ENCODE measurements at regions not wholly inside any gene's neighbourhood (a gene's known extent, or its start where the extent isn't known, plus 50 kb on each side); places are given as distances from the start of the nearest gene placed in this dataset.

- in situ Hi-C loops (cut with HindIII; ENCODE audit: low sequenced_read_pairs) = no loop called here
Measured at GRCh38 chr11:128407962-128408361, 179.4 kb downstream of the ETS1 start.

GRCh38 chr11:128405714-128406662 is 181.4 kb downstream of the ETS1 start:
- in situ Hi-C loops (cut with HindIII; ENCODE audit: low sequenced_read_pairs) = no loop called here

GRCh38 chr11:128405112-128405511 is 182.2 kb downstream of the ETS1 start:
- in situ Hi-C loops (cut with HindIII; ENCODE audit: low sequenced_read_pairs) = no loop called here

GRCh38 chr11:128404437-128404836 is 182.9 kb downstream of the ETS1 start:
- in situ Hi-C loops (cut with HindIII; ENCODE audit: low sequenced_read_pairs) = no loop called here

- in situ Hi-C loops (cut with HindIII; ENCODE audit: low sequenced_read_pairs) = no loop called here
Measured at GRCh38 chr11:128400382-128401203, 186.8 kb downstream of the ETS1 start.

- in situ Hi-C loops (cut with HindIII; ENCODE audit: low sequenced_read_pairs) = no loop called here
Measured at GRCh38 chr11:128399251-128400121, 187.9 kb downstream of the ETS1 start.

GRCh38 chr11:128398517-128399250 is 188.7 kb downstream of the ETS1 start:
- in situ Hi-C loops (cut with HindIII; ENCODE audit: low sequenced_read_pairs) = no loop called here

- in situ Hi-C loops (cut with HindIII; ENCODE audit: low sequenced_read_pairs) = no loop called here
Measured at GRCh38 chr11:128397362-128397761, 190.0 kb downstream of the ETS1 start.

- in situ Hi-C loops (cut with HindIII; ENCODE audit: low sequenced_read_pairs) = no loop called here
Measured at GRCh38 chr11:128394431-128395089, 192.8 kb downstream of the ETS1 start.

GRCh38 chr11:128392259-128392658 is 195.1 kb downstream of the ETS1 start:
- in situ Hi-C loops (cut with HindIII; ENCODE audit: low sequenced_read_pairs) = no loop called here

- in situ Hi-C loops (cut with HindIII; ENCODE audit: low sequenced_read_pairs) = no loop called here
Measured at GRCh38 chr11:128391811-128392210, 195.5 kb downstream of the ETS1 start.

GRCh38 chr11:128390246-128390645 is 197.1 kb downstream of the ETS1 start:
- in situ Hi-C loops (cut with HindIII; ENCODE audit: low sequenced_read_pairs) = no loop called here

- in situ Hi-C loops (cut with HindIII; ENCODE audit: low sequenced_read_pairs) = no loop called here
Measured at GRCh38 chr11:128389461-128389976, 197.8 kb downstream of the ETS1 start.

- in situ Hi-C loops (cut with HindIII; ENCODE audit: low sequenced_read_pairs) = no loop called here
Measured at GRCh38 chr11:128388206-128388815, 199.0 kb downstream of the ETS1 start.

- in situ Hi-C loops (cut with HindIII; ENCODE audit: low sequenced_read_pairs) = no loop called here
Measured at GRCh38 chr11:128379587-128380580, 207.5 kb downstream of the ETS1 start.

GRCh38 chr11:128375961-128376360 is 211.4 kb downstream of the ETS1 start:
- in situ Hi-C loops (cut with HindIII; ENCODE audit: low sequenced_read_pairs) = no loop called here

- in situ Hi-C loops (cut with HindIII; ENCODE audit: low sequenced_read_pairs) = no loop called here
Measured at GRCh38 chr11:128374026-128374425, 213.3 kb downstream of the ETS1 start.

- in situ Hi-C loops (cut with HindIII; ENCODE audit: low sequenced_read_pairs) = no loop called here
Measured at GRCh38 chr11:128372977-128373376, 214.4 kb downstream of the ETS1 start.

Data from DLD1 (cell line).